H9 (cell line): ENCODE measurements at regions not wholly inside any gene's neighbourhood (a gene's known extent, or its start where the extent isn't known, plus 50 kb on each side); places are given as distances from the start of the nearest gene placed in this dataset.

Source experiments
- DNase-seq: peaks from one replicate; pipeline ENCODE4 v3.0.0-alpha.2; 2017
- H2AFZ ChIP-seq: one replicate; pipeline ENCODE4 v1.6.1; 2013; ENCODE audit warnings: mild to moderate bottlenecking, low read length, control low read depth, moderate library complexity
- H2AK5ac ChIP-seq: 2 replicates; pipeline ENCODE4 v1.6.1; 2013; ENCODE audit warnings: low read length, control low read depth, mixed read lengths; ENCODE audit not compliant: insufficient read length
- H2BK120ac ChIP-seq: one replicate; pipeline ENCODE4 v1.6.1; 2013; ENCODE audit warnings: low read depth, mild to moderate bottlenecking, low read length, control low read depth, inconsistent platforms; ENCODE audit not compliant: poor library complexity, severe bottlenecking
- H2BK12ac ChIP-seq: 2 replicates; pipeline ENCODE4 v1.6.1; 2013; ENCODE audit warnings: low read length, control low read depth, mixed read lengths, low read depth; ENCODE audit not compliant: insufficient read length
- H2BK15ac ChIP-seq: 2 replicates; pipeline ENCODE4 v1.6.1; 2013; ENCODE audit warnings: low read depth, low read length, control low read depth
- H2BK20ac ChIP-seq: one replicate; pipeline ENCODE4 v1.6.1; 2013; ENCODE audit warnings: low read depth, mild to moderate bottlenecking, low read length, control low read depth, inconsistent platforms; ENCODE audit not compliant: poor library complexity, severe bottlenecking
- H2BK5ac ChIP-seq: 2 replicates; pipeline ENCODE4 v1.6.1; 2013; ENCODE audit warnings: low read length, control low read depth, mixed read lengths; ENCODE audit not compliant: insufficient read length
- H3K14ac ChIP-seq: 2 replicates; pipeline ENCODE4 v1.6.1; 2013; ENCODE audit warnings: low read length, control low read depth; ENCODE audit not compliant: insufficient read depth
- H3K18ac ChIP-seq: 2 replicates; pipeline ENCODE4 v1.6.1; 2013; ENCODE audit warnings: low read depth, mild to moderate bottlenecking, mixed read lengths, low read length, control low read depth; ENCODE audit not compliant: insufficient read length
- H3K23ac ChIP-seq: 2 replicates; pipeline ENCODE4 v1.6.1; 2013; ENCODE audit warnings: low read length, control low read depth, mixed read lengths, low read depth; ENCODE audit not compliant: insufficient read length
- H3K23me2 ChIP-seq: 2 replicates; pipeline ENCODE4 v1.6.1; 2013; ENCODE audit warnings: low read depth, mild to moderate bottlenecking, mixed read lengths, low read length, control low read depth; ENCODE audit not compliant: insufficient read length, poor library complexity, severe bottlenecking
- H3K27ac ChIP-seq: 2 replicates; pipeline ENCODE4 v1.5.1; 2013; ENCODE audit warnings: low read length, control low read depth, mixed read lengths, low read depth; ENCODE audit not compliant: insufficient read length
- H3K27me3 ChIP-seq: 2 replicates; pipeline ENCODE4 v1.6.1; 2013; ENCODE audit warnings: low read length, control low read depth, inconsistent platforms; ENCODE audit not compliant: insufficient read depth
- H3K4ac ChIP-seq: 2 replicates; pipeline ENCODE4 v1.6.1; 2013; ENCODE audit warnings: low read depth, mild to moderate bottlenecking, control low read depth, inconsistent platforms, low read length, moderate library complexity
- H3K4me1 ChIP-seq: 2 replicates; pipeline ENCODE4 v1.6.1; 2013; ENCODE audit warnings: low read length, control low read depth, inconsistent platforms; ENCODE audit not compliant: insufficient read depth
- H3K4me2 ChIP-seq: 2 replicates; pipeline ENCODE4 v1.6.1; 2013; ENCODE audit warnings: low read length, control low read depth, mixed read lengths; ENCODE audit not compliant: insufficient read length, insufficient read depth
- H3K56ac ChIP-seq: 2 replicates; pipeline ENCODE4 v1.6.1; 2013; ENCODE audit warnings: low read depth, mild to moderate bottlenecking, mixed read lengths, low read length, control low read depth; ENCODE audit not compliant: insufficient read length
- H3K79me1 ChIP-seq: 2 replicates; pipeline ENCODE4 v1.6.1; 2013; ENCODE audit warnings: low read depth, mild to moderate bottlenecking, moderate library complexity, low read length, control low read depth, inconsistent platforms; ENCODE audit not compliant: insufficient read depth, poor library complexity, severe bottlenecking
- H3K79me2 ChIP-seq: 2 replicates; pipeline ENCODE4 v1.6.1; 2013; ENCODE audit warnings: low read length, control low read depth, inconsistent platforms; ENCODE audit not compliant: insufficient read depth
- H3K9ac ChIP-seq: 2 replicates; pipeline ENCODE4 v1.6.1; 2013; ENCODE audit warnings: low read length, control low read depth, mixed read lengths; ENCODE audit not compliant: insufficient read length; ENCODE audit errors: extremely low read depth
- H3K9me3 ChIP-seq: one replicate; pipeline ENCODE4 v1.6.1; 2013; ENCODE audit warnings: low read depth, low read length, inconsistent platforms; ENCODE audit not compliant: control insufficient read depth
- H3T11ph ChIP-seq: one replicate; pipeline ENCODE4 v1.6.1; 2013; ENCODE audit warnings: mild to moderate bottlenecking, low read length, control low read depth, inconsistent platforms
- H4K20me1 ChIP-seq: one replicate; pipeline ENCODE4 v1.6.1; 2013; ENCODE audit not compliant: control insufficient read depth, insufficient read length, insufficient read depth
- H4K5ac ChIP-seq: 2 replicates; pipeline ENCODE4 v1.6.1; 2013; ENCODE audit warnings: low read depth, mild to moderate bottlenecking, mixed read lengths, low read length, control low read depth; ENCODE audit not compliant: insufficient read length
- H4K8ac ChIP-seq: replicated peaks from 2 replicates; pipeline ENCODE4 v1.6.1; 2013; ENCODE audit warnings: low read length, control low read depth, mixed read lengths, low read depth; ENCODE audit not compliant: insufficient read length
- H4K91ac ChIP-seq: 2 replicates; pipeline ENCODE4 v1.6.1; 2013; ENCODE audit warnings: low read depth, mild to moderate bottlenecking, moderate library complexity, mixed read lengths, low read length, control low read depth; ENCODE audit not compliant: insufficient read length
- H3K27ac Mint-ChIP-seq, 3 experiments: 2 replicates in 2 of 3; 3 replicates in 1 of 3; pipeline ENCODE4 v1.8.0; 2020 to 2021; ENCODE audit warnings: mixed read lengths in 3 of 3, mild to moderate bottlenecking in 1 of 3, moderate library complexity in 1 of 3
- H3K27me3 Mint-ChIP-seq: 2 replicates; pipeline ENCODE4 v1.8.0; 2021; ENCODE audit warnings: low read depth, mild to moderate bottlenecking, moderate library complexity, mixed read lengths
- H3K36me3 Mint-ChIP-seq, 3 experiments: 2 replicates in 2 of 3; 3 replicates in 1 of 3; pipeline ENCODE4 v1.8.0; 2020 to 2021; ENCODE audit warnings: low read depth in 3 of 3, mixed read lengths in 3 of 3; ENCODE audit not compliant: insufficient read depth in 1 of 3
- H3K4me1 Mint-ChIP-seq, 2 experiments: 2 replicates each; pipeline ENCODE4 v1.8.0; 2020; ENCODE audit warnings: mixed read lengths in 2 of 2
- H3K4me3 Mint-ChIP-seq, 2 experiments: 2 replicates in 1 of 2; 3 replicates in 1 of 2; pipeline ENCODE4 v1.8.0; 2020 to 2021; ENCODE audit warnings: mild to moderate bottlenecking in 2 of 2, mixed read lengths in 2 of 2, moderate library complexity in 1 of 2
- H3K9me3 Mint-ChIP-seq, 2 experiments: 2 replicates in 1 of 2; 3 replicates in 1 of 2; pipeline ENCODE4 v1.8.0; 2020; ENCODE audit warnings: mild to moderate bottlenecking in 2 of 2, mixed read lengths in 2 of 2, moderate library complexity in 1 of 2
- WGBS: extraction: QIAGEN DNeasy Blood & Tissue Kit; methylation state at CpG from one replicate; pipeline ENCODE4 v1.1.7; 2013; ENCODE audit warnings: missing lambda C conversion rate, low lambda C conversion rate, mixed read lengths; ENCODE audit not compliant: insufficient read length; ENCODE audit errors: extremely low coverage; 5-methylcytosine and 5-hydroxymethylcytosine counted together
- TF ChIP-seq, protein P1 (sequence below): fragments of 200-600 bp; sonication (generic); conservative IDR thresholded peaks from 3 replicates; pipeline ENCODE4 v1.8.0; 2021; ENCODE audit warnings: antibody characterized with exemption, mild to moderate bottlenecking

- no peak overlapping the region for H2AK5ac ChIP-seq
- H3K14ac ChIP-seq, result no peak overlapping the region
- H3K79me2 ChIP-seq, result no peaks in the 10 kb centered on the region
- no peak overlapping the region for H4K8ac ChIP-seq
- no peak overlapping the region for H2BK5ac ChIP-seq
- H3K27me3 ChIP-seq, result no peaks in the 10 kb centered on the region
- H4K5ac ChIP-seq, result no peak overlapping the region
- H3K4me1 ChIP-seq, result no peaks in the 10 kb centered on the region
- H3K9ac ChIP-seq, result no peak overlapping the region
- H3K36me3 Mint-ChIP-seq, result peaks cover 2 to 6% (median 2%) of the 10 kb centered on the region in 3 experiments; a peak in 5 of 7 replicates
- peaks cover 3% of the 10 kb centered on the region for H3K27me3 Mint-ChIP-seq
- WGBS, result no CpG with 5 or more reads among the region's 5 CpGs
- H2BK20ac ChIP-seq, result no peak overlapping the region
- no peak overlapping the region for H2BK15ac ChIP-seq
- no peak overlapping the region for H2BK12ac ChIP-seq
- no peaks in the 10 kb centered on the region for H4K20me1 ChIP-seq
- no peaks in the 10 kb centered on the region for H3K9me3 ChIP-seq
- peaks cover 3% of the 10 kb centered on the region for H3K23me2 ChIP-seq
- H3K9me3 Mint-ChIP-seq, result peaks cover 10 to 13% of the 10 kb centered on the region in 2 experiments
- H3K4me2 ChIP-seq, result no peak overlapping the region
- H3K18ac ChIP-seq, result no peak overlapping the region
- no peak overlapping the region for H3K4ac ChIP-seq
- no peak overlapping the region for H3K56ac ChIP-seq
- H2BK120ac ChIP-seq, result no peak overlapping the region
- H3K4me1 Mint-ChIP-seq, result 0 out of 4 replicates have a peak, but pooled peaks cover 2 to 4% of the 10 kb centered on the region in 2 experiments
- no peak overlapping the region for H3K23ac ChIP-seq
- TF ChIP-seq, protein P1, sequence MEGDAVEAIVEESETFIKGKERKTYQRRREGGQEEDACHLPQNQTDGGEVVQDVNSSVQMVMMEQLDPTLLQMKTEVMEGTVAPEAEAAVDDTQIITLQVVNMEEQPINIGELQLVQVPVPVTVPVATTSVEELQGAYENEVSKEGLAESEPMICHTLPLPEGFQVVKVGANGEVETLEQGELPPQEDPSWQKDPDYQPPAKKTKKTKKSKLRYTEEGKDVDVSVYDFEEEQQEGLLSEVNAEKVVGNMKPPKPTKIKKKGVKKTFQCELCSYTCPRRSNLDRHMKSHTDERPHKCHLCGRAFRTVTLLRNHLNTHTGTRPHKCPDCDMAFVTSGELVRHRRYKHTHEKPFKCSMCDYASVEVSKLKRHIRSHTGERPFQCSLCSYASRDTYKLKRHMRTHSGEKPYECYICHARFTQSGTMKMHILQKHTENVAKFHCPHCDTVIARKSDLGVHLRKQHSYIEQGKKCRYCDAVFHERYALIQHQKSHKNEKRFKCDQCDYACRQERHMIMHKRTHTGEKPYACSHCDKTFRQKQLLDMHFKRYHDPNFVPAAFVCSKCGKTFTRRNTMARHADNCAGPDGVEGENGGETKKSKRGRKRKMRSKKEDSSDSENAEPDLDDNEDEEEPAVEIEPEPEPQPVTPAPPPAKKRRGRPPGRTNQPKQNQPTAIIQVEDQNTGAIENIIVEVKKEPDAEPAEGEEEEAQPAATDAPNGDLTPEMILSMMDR, result no peak
- no peak overlapping the region for H3K4me3 Mint-ChIP-seq
- H3K79me1 ChIP-seq, result no peaks in the 10 kb centered on the region
- H3T11ph ChIP-seq, result no peak overlapping the region
- no peak overlapping the region for H4K91ac ChIP-seq
- H3K27ac Mint-ChIP-seq, result no peak overlapping the region
- no peak overlapping the region for H2AFZ ChIP-seq
- no peak overlapping the region for H3K27ac ChIP-seq
- no peak for DNase-seq
These were observed 111.5 kb upstream of the MKI67 start for GRCh38 chr10:128237710-128238109.
